K562 (cell line): ENCODE measurements at regions not wholly inside any gene's neighbourhood (a gene's known extent, or its start where the extent isn't known, plus 50 kb on each side); places are given as distances from the start of the nearest gene placed in this dataset.
A peak's percentile ranks its signal among the peaks of the same experiment; 100 is the strongest.

Source experiments
- ATAC-seq: fragments of 200-7000 bp; cut with Tn5 transposase; 3 replicates; pipeline ENCODE4 v1.9.1; 2020; ENCODE audit warnings: moderate library complexity
- BruUV-seq: library from RNA; stranded (reverse); fragments of 400-500 nt; replicated peaks from 2 replicates; lab custom pipeline; 2021; lab: Mats Ljungman, UMichigan
- CTCF ChIA-PET: fragments of 300-600 bp; formaldehyde crosslinking; extraction: SDS; loops from one replicate; lab custom pipeline; 2021; ENCODE audit warnings: low intra/inter-chr PET ratio; lab: Yijun Ruan, JAX
- POLR2A ChIA-PET: fragments of 300-600, 350-650 bp; sonication (Branson Sonifier 250); formaldehyde crosslinking; extraction: SDS; loops from one replicate; lab custom pipeline; 2021; ENCODE audit warnings: antibody characterized with exemption, inconsistent platforms; lab: Yijun Ruan, JAX
- DNase-seq, 4 experiments: peaks; one replicate each; pipeline versions ENCODE4 v3.0.0 to v3.0.0-alpha.2; 2011 to 2018; ENCODE audit warnings: low spot score in 3 of 4, mixed read lengths in 3 of 4; ENCODE audit errors: extremely low read depth in 1 of 4
- FAIRE-seq: peaks from 2 replicates; lab custom pipeline; 2011; peaks lifted over from hg19 to GRCh38; lab: Jason Lieb, UNC
- H2AFZ ChIP-seq: 2 replicates; pipeline ENCODE4 v1.6.0; 2011; ENCODE audit warnings: low read depth, low read length, control low read depth, inconsistent platforms
- H3K27ac ChIP-seq: fragments of 200-600 bp; 3 replicates; pipeline ENCODE4 v1.8.0; 2011; ENCODE audit warnings: low read depth, mild to moderate bottlenecking, control low read depth, inconsistent platforms, low read length, moderate library complexity, mixed read lengths; ENCODE audit errors: extremely low read depth
- H3K27me3 ChIP-seq, 2 experiments: fragments of 300-600 bp in 1 of 2; 2 replicates in 1 of 2; 3 replicates in 1 of 2; pipeline versions ENCODE4 v1.6.0 to v1.8.0; 2011; ENCODE audit warnings: inconsistent platforms in 2 of 2, low read length in 2 of 2, mild to moderate bottlenecking in 1 of 2, mixed read lengths in 1 of 2, moderate library complexity in 1 of 2; ENCODE audit not compliant: control insufficient read depth in 2 of 2, insufficient read depth in 2 of 2
- H3K36me3 ChIP-seq: fragments of 300-600 bp; 3 replicates; pipeline ENCODE4 v1.8.0; 2011; ENCODE audit warnings: mild to moderate bottlenecking, low read length, inconsistent platforms; ENCODE audit not compliant: control insufficient read depth, insufficient read depth
- H3K4me1 ChIP-seq, 2 experiments: fragments of 200-600 bp in 1 of 2; replicated peaks in 1 of 2; 2 replicates in 1 of 2; 3 replicates in 1 of 2; pipeline versions ENCODE4 v1.5.1 to v1.8.0; 2011; ENCODE audit warnings: inconsistent platforms in 2 of 2, low read length in 2 of 2, mild to moderate bottlenecking in 1 of 2, mixed read lengths in 1 of 2, moderate library complexity in 1 of 2; ENCODE audit not compliant: control insufficient read depth in 2 of 2, insufficient read depth in 2 of 2
- H3K4me2 ChIP-seq: 2 replicates; pipeline ENCODE4 v1.6.1; 2011; ENCODE audit warnings: low read length, control low read depth, inconsistent platforms, mixed read lengths; ENCODE audit not compliant: insufficient read depth
- H3K4me3 ChIP-seq: fragments of 200-600 bp; sonication (generic), shearing (Covaris generic); 2 replicates; pipeline ENCODE4 v1.5.1; 2016; ENCODE audit warnings: control low read depth, inconsistent platforms
- H3K79me2 ChIP-seq: fragments of 200-600 bp; 3 replicates; pipeline ENCODE4 v1.8.0; 2011; ENCODE audit warnings: low read length, inconsistent platforms; ENCODE audit not compliant: control insufficient read depth, insufficient read depth
- H3K9ac ChIP-seq, 2 experiments: 2 replicates each; pipeline versions ENCODE4 v1.6.0 to v1.6.1; 2011; ENCODE audit warnings: low read depth in 2 of 2, low read length in 2 of 2, control low read depth in 1 of 2, inconsistent platforms in 1 of 2, mild to moderate bottlenecking in 1 of 2, mixed read lengths in 1 of 2; ENCODE audit not compliant: insufficient read depth in 1 of 2
- H3K9me1 ChIP-seq: one replicate; pipeline ENCODE4 v1.6.0; 2011; ENCODE audit warnings: inconsistent platforms, mild to moderate bottlenecking, low read length, moderate library complexity; ENCODE audit not compliant: control insufficient read depth, insufficient read depth
- H3K9me3 ChIP-seq: replicated peaks from 2 replicates; pipeline ENCODE4 v1.5.1; 2011; ENCODE audit warnings: low read depth, low read length, inconsistent platforms; ENCODE audit not compliant: control insufficient read depth, insufficient read depth
- H4K20me1 ChIP-seq: replicated peaks from 2 replicates; pipeline ENCODE4 v1.6.1; 2011; ENCODE audit warnings: low read length, inconsistent platforms, mixed read lengths; ENCODE audit not compliant: control insufficient read depth, insufficient read depth
- BRD4 ChIP-seq: fragments of 200-600 bp; sonication (generic); IDR thresholded peaks from 2 replicates; pipeline ENCODE4 v1.6.1; 2017; ENCODE audit warnings: inconsistent platforms
- FOXK1 ChIP-seq: sonication (generic); formaldehyde crosslinking; IDR thresholded peaks from 2 replicates; pipeline ENCODE4 v1.8.0; 2022; ENCODE audit warnings: missing genetic modification reagents, mild to moderate bottlenecking, borderline replicate concordance
- HNRNPLL ChIP-seq: fragments of 200-400 bp; formaldehyde crosslinking; IDR thresholded peaks from 2 replicates; pipeline ENCODE4 v1.6.1; 2017; ENCODE audit warnings: low read length, low read depth, mild to moderate bottlenecking; ENCODE audit not compliant: poor library complexity, severe bottlenecking
- PTBP1 ChIP-seq: fragments of 200-400 bp; formaldehyde crosslinking; IDR thresholded peaks from 2 replicates; pipeline ENCODE4 v1.6.1; 2017; ENCODE audit warnings: low read depth, low read length
- TFE3 ChIP-seq: fragments of 450-650 bp; formaldehyde crosslinking; IDR thresholded peaks from 2 replicates; pipeline ENCODE4 v1.4.0; 2020; ENCODE audit warnings: mild to moderate bottlenecking, mixed read lengths
- ZNF133 ChIP-seq: fragments of 250-450 bp; sonication (Bioruptor Pico); IDR thresholded peaks from 2 replicates; pipeline ENCODE4 v1.4.0; 2020; ENCODE audit warnings: mild to moderate bottlenecking
- WGBS: fragments of 100-300 bp; shearing (Covaris generic); methylation state at CpG from one replicate; pipeline ENCODE4 v1.1.6; 2016; ENCODE audit warnings: low coverage, mixed read lengths; ENCODE audit not compliant: insufficient coverage; ENCODE audit errors: missing lambda C conversion rate; 5-methylcytosine and 5-hydroxymethylcytosine counted together
- in situ Hi-C: fragments of 300-500 bp; cut with MboI; formaldehyde crosslinking; loops from 4 replicates; pipeline ENCODE4 v1.15.0; 2018; ENCODE audit warnings: inconsistent platforms, mixed read lengths
- intact Hi-C: fragments of 100-400 bp; cut with micrococcal nuclease; formaldehyde crosslinking; loops from 2 replicates; pipeline ENCODE4 v1.14.2; 2022

GRCh38 chr5:52181403-52181802, 606.3 kb upstream of the ITGA1 start:
- no peak overlapping the region for H3K27ac ChIP-seq
- ChIA-PET POLR2A (no interaction called here), CTCF (no interaction called here)
- no peaks in the 10 kb centered on the region for H3K79me2 ChIP-seq
- H3K4me1 ChIP-seq = no peaks in the 10 kb centered on the region
- H3K36me3 ChIP-seq = no peaks in the 10 kb centered on the region
- WGBS = 0% methylated on average over 2 of the region's 2 CpGs
- no peak overlapping the region for H3K4me2 ChIP-seq
- H3K9me3 ChIP-seq = no peaks in the 10 kb centered on the region
- no TSS peak for BruUV-seq
- no peaks in the 10 kb centered on the region for H4K20me1 ChIP-seq
- H2AFZ ChIP-seq = no peak overlapping the region
- intact Hi-C loops = no loop called here
- no peaks in the 10 kb centered on the region for H3K9me1 ChIP-seq
- no peak for TF ChIP-seq HNRNPLL
- TF ChIP-seq FOXK1 (CRISPR knock-in tag) = no peak
- no peak for TF ChIP-seq BRD4
- TF ChIP-seq ZNF133 = no peak
- no peak for TF ChIP-seq PTBP1
- TF ChIP-seq TFE3 (CRISPR knock-in tag) = peak; percentile 63
- TF ChIP-seq, all 486 proteins: peak for 1
- no peaks in the 10 kb centered on the region for H3K27me3 ChIP-seq
- in situ Hi-C loops = no loop called here
- ATAC-seq = no peak
- no peak overlapping the region for H3K9ac ChIP-seq
- no peak overlapping the region for H3K4me3 ChIP-seq
- no peak for DNase-seq
- no peak for FAIRE-seq
